ENCODE measurements at regions not wholly inside any gene's neighbourhood (a gene's known extent, or its start where the extent isn't known, plus 50 kb on each side); places are given as distances from the start of the nearest gene placed in this dataset.

GRCh38 chr16:85199069-85199725 lies 86.9 kb upstream of the CIBAR2 start:
- TF ChIP-seq POLR2A (IDR thresholded peaks at IDR 0.05) (no peak), CTCF (IDR thresholded peaks at IDR 0.05) (no peak)
